Nephron progenitor cell (in vitro differentiated cells): ENCODE measurements at regions not wholly inside any gene's neighbourhood (a gene's known extent, or its start where the extent isn't known, plus 50 kb on each side); places are given as distances from the start of the nearest gene placed in this dataset.

Experiments
- DNase-seq: peaks from one replicate; pipeline ENCODE4 v3.0.0; 2021
- H3K27ac Mint-ChIP-seq: 2 replicates; pipeline ENCODE4 v1.8.0; 2021; ENCODE audit warnings: mild to moderate bottlenecking, moderate library complexity, mixed read lengths
- H3K27me3 Mint-ChIP-seq: 2 replicates; pipeline ENCODE4 v1.8.0; 2021; ENCODE audit warnings: mild to moderate bottlenecking, low read depth, mixed read lengths; ENCODE audit not compliant: poor library complexity
- H3K36me3 Mint-ChIP-seq: 2 replicates; pipeline ENCODE4 v1.8.0; 2021; ENCODE audit warnings: low read depth, mixed read lengths
- H3K4me1 Mint-ChIP-seq: 2 replicates; pipeline ENCODE4 v1.8.0; 2021; ENCODE audit warnings: mixed read lengths
- H3K4me3 Mint-ChIP-seq: 2 replicates; pipeline ENCODE4 v1.8.0; 2021; ENCODE audit warnings: mild to moderate bottlenecking, moderate library complexity, mixed read lengths
- H3K9me3 Mint-ChIP-seq: 2 replicates; pipeline ENCODE4 v1.8.0; 2021; ENCODE audit warnings: mild to moderate bottlenecking, moderate library complexity, mixed read lengths
- TF ChIP-seq, protein P1 (sequence below): fragments of 200-600 bp; sonication (generic); IDR thresholded peaks from 2 replicates; pipeline ENCODE4 v1.5.0; 2021; ENCODE audit warnings: antibody characterized with exemption

DNA sequence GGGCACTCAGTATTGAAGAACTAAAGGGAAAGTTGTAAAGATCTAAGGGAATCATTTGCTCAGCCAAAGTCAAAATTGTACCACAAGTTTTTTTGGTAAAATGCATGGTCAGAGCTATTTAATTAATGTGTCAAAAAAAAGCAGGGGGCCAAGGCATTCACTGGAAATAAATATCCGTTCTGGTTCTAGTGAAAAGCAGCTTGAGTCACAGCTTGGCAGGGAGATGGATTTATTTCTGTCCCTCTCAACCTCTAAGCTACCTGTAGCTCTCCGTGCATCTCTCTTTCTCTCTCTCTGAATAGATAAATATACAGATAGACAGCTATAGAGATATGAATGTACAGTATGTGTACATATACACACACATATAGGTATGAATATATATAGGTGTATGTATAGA lies 554.4 kb upstream of the TMEM132C start:
- DNase-seq, result no peak
- Mint-ChIP-seq H3K27ac (no peak overlapping the region), H3K36me3 (peaks cover 5% of the 10 kb centered on the region), H3K4me1 (no peaks in the 10 kb centered on the region), H3K27me3 (peaks cover 7% of the 10 kb centered on the region), H3K4me3 (no peak overlapping the region), H3K9me3 (peaks cover 14% of the 10 kb centered on the region)
- TF ChIP-seq, protein P1, sequence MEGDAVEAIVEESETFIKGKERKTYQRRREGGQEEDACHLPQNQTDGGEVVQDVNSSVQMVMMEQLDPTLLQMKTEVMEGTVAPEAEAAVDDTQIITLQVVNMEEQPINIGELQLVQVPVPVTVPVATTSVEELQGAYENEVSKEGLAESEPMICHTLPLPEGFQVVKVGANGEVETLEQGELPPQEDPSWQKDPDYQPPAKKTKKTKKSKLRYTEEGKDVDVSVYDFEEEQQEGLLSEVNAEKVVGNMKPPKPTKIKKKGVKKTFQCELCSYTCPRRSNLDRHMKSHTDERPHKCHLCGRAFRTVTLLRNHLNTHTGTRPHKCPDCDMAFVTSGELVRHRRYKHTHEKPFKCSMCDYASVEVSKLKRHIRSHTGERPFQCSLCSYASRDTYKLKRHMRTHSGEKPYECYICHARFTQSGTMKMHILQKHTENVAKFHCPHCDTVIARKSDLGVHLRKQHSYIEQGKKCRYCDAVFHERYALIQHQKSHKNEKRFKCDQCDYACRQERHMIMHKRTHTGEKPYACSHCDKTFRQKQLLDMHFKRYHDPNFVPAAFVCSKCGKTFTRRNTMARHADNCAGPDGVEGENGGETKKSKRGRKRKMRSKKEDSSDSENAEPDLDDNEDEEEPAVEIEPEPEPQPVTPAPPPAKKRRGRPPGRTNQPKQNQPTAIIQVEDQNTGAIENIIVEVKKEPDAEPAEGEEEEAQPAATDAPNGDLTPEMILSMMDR, result no peak

DNA sequence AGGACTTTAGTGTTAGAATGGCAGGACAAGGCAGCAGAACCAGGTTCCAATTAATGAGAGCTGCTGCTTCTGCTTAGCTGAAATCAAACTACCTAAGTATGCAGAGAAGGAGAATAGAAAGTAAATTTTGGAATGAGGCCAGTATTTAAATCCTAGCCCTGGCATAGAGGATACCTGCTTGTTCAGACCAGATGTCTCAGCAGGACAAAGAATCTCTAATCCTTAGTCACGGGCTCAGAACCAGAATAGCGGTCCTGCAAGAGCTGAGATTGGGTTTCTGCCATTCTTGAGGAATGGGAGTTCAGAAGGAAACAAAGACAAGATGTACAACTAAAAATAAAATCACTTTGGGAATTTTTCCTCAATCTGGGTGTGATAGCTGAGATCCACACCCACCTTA lies 550.8 kb upstream of the TMEM132C start:
- Mint-ChIP-seq H3K4me1 (no peaks in the 10 kb centered on the region), H3K27ac (no peak overlapping the region), H3K4me3 (no peak overlapping the region), H3K27me3 (peaks cover 11% of the 10 kb centered on the region), H3K36me3 (no peaks in the 10 kb centered on the region), H3K9me3 (no peaks in the 10 kb centered on the region)
- DNase-seq, result no peak
- TF ChIP-seq, protein P1, result no peak

DNA sequence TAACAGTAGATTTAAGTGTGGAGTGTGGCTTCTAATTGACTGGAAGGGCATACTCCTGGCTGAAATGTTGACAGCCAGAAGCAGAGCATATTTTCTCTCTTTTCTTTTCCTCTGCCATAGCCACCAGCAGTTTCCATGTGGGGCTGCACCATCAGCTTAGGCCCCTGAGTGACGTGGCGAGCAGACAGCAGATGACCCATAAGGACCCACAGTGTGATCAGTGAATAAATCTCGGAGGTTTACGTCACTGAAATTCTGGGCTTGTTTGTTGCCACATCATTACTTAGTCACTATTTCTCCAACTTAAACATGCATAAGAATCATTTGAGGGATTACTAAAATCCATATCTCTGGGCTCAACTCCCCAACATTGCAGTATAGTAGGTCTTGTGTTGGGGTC lies 549.7 kb upstream of the TMEM132C start:
- Mint-ChIP-seq H3K27ac (no peak overlapping the region), H3K27me3 (peaks cover 12% of the 10 kb centered on the region), H3K4me3 (no peak overlapping the region), H3K4me1 (no peaks in the 10 kb centered on the region), H3K9me3 (no peaks in the 10 kb centered on the region), H3K36me3 (no peaks in the 10 kb centered on the region)
- TF ChIP-seq, protein P1, result no peak
- DNase-seq, result no peak

DNA sequence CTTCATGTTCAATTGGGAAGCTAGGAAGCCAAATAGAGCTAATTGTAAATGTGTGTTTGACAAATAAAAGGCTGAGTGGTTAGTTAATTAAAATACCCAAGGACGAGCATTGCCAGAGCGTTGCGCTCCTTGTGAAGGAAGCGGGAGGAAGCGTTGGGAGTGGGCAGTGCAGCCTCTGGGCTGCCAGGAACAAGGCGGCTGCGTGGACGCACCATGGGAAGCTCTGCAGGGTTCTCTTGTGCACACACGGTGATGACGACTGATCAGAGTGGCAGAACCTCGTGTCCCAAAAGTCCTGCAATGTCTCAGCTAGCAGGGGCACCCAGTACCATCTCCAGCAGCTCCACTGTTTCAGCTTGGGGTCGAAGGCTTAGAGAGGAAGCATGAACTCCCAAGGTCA lies 546.6 kb upstream of the TMEM132C start:
- peaks cover 3% of the 10 kb centered on the region for H3K9me3 Mint-ChIP-seq
- no peak overlapping the region for H3K27ac Mint-ChIP-seq
- H3K4me1 Mint-ChIP-seq, result peaks cover 7% of the 10 kb centered on the region
- no peaks in the 10 kb centered on the region for H3K36me3 Mint-ChIP-seq
- no peak overlapping the region for H3K4me3 Mint-ChIP-seq
- DNase-seq, result no peak
- H3K27me3 Mint-ChIP-seq, result peaks cover 15% of the 10 kb centered on the region
- TF ChIP-seq, protein P1, result no peak

DNA sequence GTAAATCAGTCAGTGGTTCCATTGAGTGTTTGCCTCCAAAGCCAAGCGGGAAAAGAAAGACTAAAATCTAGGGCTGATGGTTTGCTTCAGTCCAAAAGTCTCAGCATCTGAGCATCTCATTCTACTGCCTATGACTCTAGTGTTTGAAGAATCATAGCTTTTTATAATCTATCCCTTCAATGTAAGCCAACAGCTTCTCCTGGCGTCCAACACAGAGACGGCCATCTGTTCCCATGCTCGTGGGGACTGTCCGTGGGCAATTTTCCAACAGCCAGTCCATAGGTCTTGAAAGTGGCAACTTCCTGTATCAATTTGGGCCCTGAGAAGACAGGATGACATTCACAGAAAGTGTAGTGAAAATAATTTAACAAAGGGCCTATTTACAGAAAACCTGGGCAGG lies 544.4 kb upstream of the TMEM132C start:
- TF ChIP-seq, protein P1, result no peak
- peaks cover 7% of the 10 kb centered on the region for H3K27me3 Mint-ChIP-seq
- H3K36me3 Mint-ChIP-seq, result no peaks in the 10 kb centered on the region
- H3K4me1 Mint-ChIP-seq, result peaks cover 7% of the 10 kb centered on the region
- H3K4me3 Mint-ChIP-seq, result no peak overlapping the region
- H3K27ac Mint-ChIP-seq, result no peak overlapping the region
- DNase-seq, result no peak
- peaks cover 3% of the 10 kb centered on the region for H3K9me3 Mint-ChIP-seq

DNA sequence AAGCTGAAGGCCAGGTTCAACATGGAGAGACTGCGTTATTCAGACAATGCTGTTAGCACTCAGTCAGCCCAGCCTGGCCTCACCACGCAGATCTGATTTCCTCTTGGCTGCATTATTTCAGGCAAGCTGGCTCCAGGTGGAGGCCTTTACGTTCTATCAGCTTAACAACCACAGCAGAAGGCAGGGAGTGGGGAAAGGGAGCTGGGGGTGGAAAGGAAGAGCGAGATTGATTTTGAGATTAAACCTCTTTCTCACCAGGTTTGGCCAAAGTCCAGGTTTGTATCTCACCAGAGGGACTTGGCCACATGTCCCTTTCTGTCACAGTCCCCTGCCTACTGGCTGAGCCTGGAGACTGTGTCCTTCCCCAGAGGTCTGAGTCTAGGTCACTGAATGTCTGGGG lies 543.7 kb upstream of the TMEM132C start:
- no peak for DNase-seq
- TF ChIP-seq, protein P1, result no peak
- no peak overlapping the region for H3K4me3 Mint-ChIP-seq
- no peak overlapping the region for H3K27ac Mint-ChIP-seq
- peaks cover 7% of the 10 kb centered on the region for H3K4me1 Mint-ChIP-seq
- peaks cover 7% of the 10 kb centered on the region for H3K27me3 Mint-ChIP-seq
- no peaks in the 10 kb centered on the region for H3K36me3 Mint-ChIP-seq
- peaks cover 3% of the 10 kb centered on the region for H3K9me3 Mint-ChIP-seq
